HL-60 (cell line): ENCODE measurements at regions not wholly inside any gene's neighbourhood (a gene's known extent, or its start where the extent isn't known, plus 50 kb on each side); places are given as distances from the start of the nearest gene placed in this dataset.

ENCODE experiments used
- DNase-seq, 2 experiments: peaks; one replicate each; pipeline ENCODE4 v3.0.0-alpha.2; 2010 to 2020; ENCODE audit warnings: low read depth in 1 of 2, low spot score in 1 of 2
- H3K27ac ChIP-seq: fragments of 250-450 bp; sonication (Bioruptor Pico); replicated peaks from 2 replicates; pipeline ENCODE4 v1.5.1; 2020; ENCODE audit warnings: mild to moderate bottlenecking, moderate library complexity
- H3K27me3 ChIP-seq: fragments of 250-450 bp; sonication (Bioruptor Pico); 2 replicates; pipeline ENCODE4 v1.5.1; 2021; ENCODE audit warnings: mild to moderate bottlenecking, moderate library complexity; ENCODE audit not compliant: insufficient read depth, poor library complexity, severe bottlenecking
- H3K4me3 ChIP-seq: replicated peaks from 2 replicates; pipeline ENCODE4 v1.5.1; 2011; ENCODE audit warnings: mild to moderate bottlenecking, control low read depth, low read length; ENCODE audit not compliant: insufficient read depth
- GABPA ChIP-seq: IDR thresholded peaks from 2 replicates; pipeline ENCODE4 v1.6.1; 2012; ENCODE audit warnings: low read depth
- POLR2AphosphoS5 ChIP-seq: IDR thresholded peaks from 2 replicates; pipeline ENCODE4 v1.6.1; 2012; ENCODE audit warnings: low read depth
- SPI1 ChIP-seq: IDR thresholded peaks from 2 replicates; pipeline ENCODE4 v1.6.1; 2012; ENCODE audit warnings: low read depth, mild to moderate bottlenecking, borderline replicate concordance
- TF ChIP-seq, protein P1 (sequence below): IDR thresholded peaks from 2 replicates; pipeline ENCODE4 v1.6.1; 2012; ENCODE audit warnings: low read depth; ENCODE audit not compliant: insufficient replicate concordance
- TF ChIP-seq, protein P2 (sequence below): IDR thresholded peaks from one replicate; pipeline ENCODE4 v1.5.1; 2011; ENCODE audit warnings: low read length, control low read depth, inconsistent platforms; ENCODE audit not compliant: insufficient read depth

- Histone ChIP-seq H3K27me3 (no peaks in the 10 kb centered on the region), H3K27ac (no peak overlapping the region), H3K4me3 (no peak overlapping the region)
- DNase-seq: no peak
- TF ChIP-seq GABPA (no peak), SPI1 (no peak), POLR2AphosphoS5 (no peak)
- TF ChIP-seq, protein P1, sequence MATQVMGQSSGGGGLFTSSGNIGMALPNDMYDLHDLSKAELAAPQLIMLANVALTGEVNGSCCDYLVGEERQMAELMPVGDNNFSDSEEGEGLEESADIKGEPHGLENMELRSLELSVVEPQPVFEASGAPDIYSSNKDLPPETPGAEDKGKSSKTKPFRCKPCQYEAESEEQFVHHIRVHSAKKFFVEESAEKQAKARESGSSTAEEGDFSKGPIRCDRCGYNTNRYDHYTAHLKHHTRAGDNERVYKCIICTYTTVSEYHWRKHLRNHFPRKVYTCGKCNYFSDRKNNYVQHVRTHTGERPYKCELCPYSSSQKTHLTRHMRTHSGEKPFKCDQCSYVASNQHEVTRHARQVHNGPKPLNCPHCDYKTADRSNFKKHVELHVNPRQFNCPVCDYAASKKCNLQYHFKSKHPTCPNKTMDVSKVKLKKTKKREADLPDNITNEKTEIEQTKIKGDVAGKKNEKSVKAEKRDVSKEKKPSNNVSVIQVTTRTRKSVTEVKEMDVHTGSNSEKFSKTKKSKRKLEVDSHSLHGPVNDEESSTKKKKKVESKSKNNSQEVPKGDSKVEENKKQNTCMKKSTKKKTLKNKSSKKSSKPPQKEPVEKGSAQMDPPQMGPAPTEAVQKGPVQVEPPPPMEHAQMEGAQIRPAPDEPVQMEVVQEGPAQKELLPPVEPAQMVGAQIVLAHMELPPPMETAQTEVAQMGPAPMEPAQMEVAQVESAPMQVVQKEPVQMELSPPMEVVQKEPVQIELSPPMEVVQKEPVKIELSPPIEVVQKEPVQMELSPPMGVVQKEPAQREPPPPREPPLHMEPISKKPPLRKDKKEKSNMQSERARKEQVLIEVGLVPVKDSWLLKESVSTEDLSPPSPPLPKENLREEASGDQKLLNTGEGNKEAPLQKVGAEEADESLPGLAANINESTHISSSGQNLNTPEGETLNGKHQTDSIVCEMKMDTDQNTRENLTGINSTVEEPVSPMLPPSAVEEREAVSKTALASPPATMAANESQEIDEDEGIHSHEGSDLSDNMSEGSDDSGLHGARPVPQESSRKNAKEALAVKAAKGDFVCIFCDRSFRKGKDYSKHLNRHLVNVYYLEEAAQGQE: no peak
- TF ChIP-seq, protein P2, sequence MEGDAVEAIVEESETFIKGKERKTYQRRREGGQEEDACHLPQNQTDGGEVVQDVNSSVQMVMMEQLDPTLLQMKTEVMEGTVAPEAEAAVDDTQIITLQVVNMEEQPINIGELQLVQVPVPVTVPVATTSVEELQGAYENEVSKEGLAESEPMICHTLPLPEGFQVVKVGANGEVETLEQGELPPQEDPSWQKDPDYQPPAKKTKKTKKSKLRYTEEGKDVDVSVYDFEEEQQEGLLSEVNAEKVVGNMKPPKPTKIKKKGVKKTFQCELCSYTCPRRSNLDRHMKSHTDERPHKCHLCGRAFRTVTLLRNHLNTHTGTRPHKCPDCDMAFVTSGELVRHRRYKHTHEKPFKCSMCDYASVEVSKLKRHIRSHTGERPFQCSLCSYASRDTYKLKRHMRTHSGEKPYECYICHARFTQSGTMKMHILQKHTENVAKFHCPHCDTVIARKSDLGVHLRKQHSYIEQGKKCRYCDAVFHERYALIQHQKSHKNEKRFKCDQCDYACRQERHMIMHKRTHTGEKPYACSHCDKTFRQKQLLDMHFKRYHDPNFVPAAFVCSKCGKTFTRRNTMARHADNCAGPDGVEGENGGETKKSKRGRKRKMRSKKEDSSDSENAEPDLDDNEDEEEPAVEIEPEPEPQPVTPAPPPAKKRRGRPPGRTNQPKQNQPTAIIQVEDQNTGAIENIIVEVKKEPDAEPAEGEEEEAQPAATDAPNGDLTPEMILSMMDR: no peak
Observed at GRCh38 chr5:117652036-117652957, 1077.7 kb upstream of the SEMA6A start.

DNA sequence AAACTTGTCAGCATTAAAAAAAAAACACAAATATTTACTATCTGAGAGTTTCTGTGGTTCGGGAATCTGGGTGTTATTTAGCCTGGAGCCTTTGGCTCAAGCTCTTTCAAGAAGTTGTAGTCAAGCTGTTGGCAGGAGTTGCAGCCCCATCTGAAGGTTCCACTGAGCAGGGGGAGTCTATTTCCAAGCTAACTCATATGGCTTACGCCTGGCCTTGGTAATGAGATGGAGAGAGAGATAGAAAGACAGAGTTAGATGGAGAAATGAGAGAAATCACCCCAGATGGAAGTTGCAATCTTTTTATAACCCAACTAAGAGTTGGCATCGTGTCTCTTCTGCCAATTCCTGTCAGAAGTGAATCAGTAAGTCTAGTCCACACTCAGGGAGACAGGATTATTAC is 1075.2 kb upstream of the SEMA6A start:
- DNase-seq: no peak
- no peak overlapping the region for H3K4me3 ChIP-seq
- no peaks in the 10 kb centered on the region for H3K27me3 ChIP-seq
- no peak for TF ChIP-seq POLR2AphosphoS5
- TF ChIP-seq SPI1: no peak
- TF ChIP-seq, protein P1: no peak
- TF ChIP-seq, protein P2: no peak
- no peak for TF ChIP-seq GABPA
- no peak overlapping the region for H3K27ac ChIP-seq

- TF ChIP-seq POLR2AphosphoS5 (no peak), GABPA (no peak), SPI1 (no peak)
- TF ChIP-seq, protein P1: no peak
- TF ChIP-seq, protein P2: no peak
- no peak for DNase-seq
- no peaks in the 10 kb centered on the region for H3K27me3 ChIP-seq
Observed at GRCh38 chr5:117645400-117645799, 1070.8 kb upstream of the SEMA6A start.

More at GRCh38 chr5:117645400-117645799, 1070.8 kb upstream of the SEMA6A start:
- no peak overlapping the region for H3K27ac ChIP-seq
- no peak overlapping the region for H3K4me3 ChIP-seq
